Loucy (cell line): ENCODE measurements at regions not wholly inside any gene's neighbourhood (a gene's known extent, or its start where the extent isn't known, plus 50 kb on each side); places are given as distances from the start of the nearest gene placed in this dataset.

ENCODE experiments used
- CTCF ChIP-seq: fragments of 200-600 bp; sonication (generic); conservative IDR thresholded peaks from 2 replicates; pipeline ENCODE4 v1.5.1; 2014; ENCODE audit warnings: mild to moderate bottlenecking, antibody characterized with exemption, low read length
- EZH2phosphoT487 ChIP-seq: fragments of 200-600 bp; IDR thresholded peaks from 2 replicates; pipeline ENCODE4 v1.6.1; 2018; ENCODE audit warnings: antibody characterized with exemption, mild to moderate bottlenecking, moderate library complexity, borderline replicate concordance

GRCh38 chr1:71223641-71224340, 143.0 kb upstream of the ZRANB2 start:
- TF ChIP-seq CTCF (no peak), EZH2phosphoT487 (no peak)
